ENCODE measurements at regions not wholly inside any gene's neighbourhood (a gene's known extent, or its start where the extent isn't known, plus 50 kb on each side); places are given as distances from the start of the nearest gene placed in this dataset.

DNA sequence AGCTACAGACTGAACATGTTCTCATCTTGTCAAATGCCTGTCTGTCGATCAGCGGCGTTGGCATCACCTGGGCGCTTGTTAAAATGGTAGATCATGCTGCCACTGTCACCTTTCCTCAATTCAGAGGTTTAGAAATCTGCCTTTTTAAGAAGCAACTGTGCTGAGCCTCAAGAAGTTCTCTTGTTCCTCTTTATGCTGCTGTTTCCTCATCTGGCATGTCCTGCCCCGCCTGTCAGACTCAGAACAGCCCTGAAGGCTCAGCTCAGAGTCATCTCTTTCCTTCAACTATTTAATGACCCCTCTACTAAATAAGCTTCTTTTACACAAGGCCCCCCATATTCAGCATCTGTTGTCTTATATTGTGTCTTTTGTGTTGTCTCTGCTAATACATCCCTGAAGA is 368.2 kb downstream of the EPM2A start:
- no peak for DNase-seq

DNA sequence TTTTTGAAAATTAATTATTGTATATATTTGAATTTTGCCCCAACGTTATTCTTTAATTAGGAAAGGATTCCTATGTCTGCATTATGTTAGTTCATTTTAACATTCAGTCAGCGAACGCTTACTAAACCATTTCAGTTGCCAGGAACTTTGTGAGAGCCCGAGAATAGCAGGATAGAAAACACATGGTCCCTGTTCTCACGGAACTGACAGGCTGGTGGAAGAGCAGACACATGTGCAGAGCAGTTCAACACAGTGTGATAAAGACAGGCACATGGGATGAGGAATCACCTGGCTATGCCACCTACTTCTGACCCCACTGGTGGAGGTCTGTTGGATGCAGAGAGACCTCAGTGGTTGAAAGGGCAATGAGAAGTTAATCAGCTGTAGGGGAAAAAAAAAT is 367.2 kb downstream of the EPM2A start:
- no peak for DNase-seq

DNA sequence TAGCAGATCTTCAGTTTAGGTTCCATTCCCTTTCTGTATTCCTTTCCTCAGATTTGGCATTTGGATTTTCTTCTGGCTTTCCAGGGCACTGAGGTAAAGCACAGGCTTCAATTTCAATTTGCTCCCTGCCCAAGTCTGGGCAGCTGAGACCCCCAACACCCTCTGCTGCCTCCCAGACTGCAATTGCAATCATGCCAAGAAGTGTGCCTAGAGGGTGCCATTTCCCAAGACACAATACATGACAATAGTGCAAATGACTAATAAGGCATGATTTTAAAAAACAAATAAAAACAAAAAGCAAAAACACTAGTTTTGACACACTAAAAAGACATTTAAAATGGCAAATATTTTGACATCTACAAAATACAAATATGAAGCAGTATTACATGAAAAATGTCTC is 364.8 kb downstream of the EPM2A start:
- DNase-seq, result no peak

DNA sequence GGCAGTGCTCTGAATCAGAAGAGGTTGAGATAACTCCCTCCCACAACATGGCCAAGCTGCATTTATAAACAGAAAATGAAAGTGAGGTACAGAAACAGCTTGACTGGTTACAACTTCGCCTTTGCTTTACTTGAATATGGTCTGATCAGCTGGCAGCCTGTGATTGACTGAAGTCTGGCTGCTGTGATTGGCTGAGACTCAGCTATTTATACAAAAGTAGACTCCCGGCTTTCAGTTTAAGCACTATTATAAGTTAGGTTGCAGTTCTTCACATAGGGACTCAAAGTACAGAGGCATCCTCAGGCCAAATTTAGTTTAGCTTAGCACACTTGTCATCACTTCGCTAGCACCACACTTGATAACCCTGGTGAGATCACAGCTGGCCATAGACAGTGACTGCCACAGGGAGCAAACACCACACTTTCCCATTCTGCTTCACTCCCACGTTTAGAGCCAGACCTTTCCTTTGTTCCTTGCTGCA is 362.6 kb downstream of the EPM2A start:
- DNase-seq, result peak; percentile 10

DNA sequence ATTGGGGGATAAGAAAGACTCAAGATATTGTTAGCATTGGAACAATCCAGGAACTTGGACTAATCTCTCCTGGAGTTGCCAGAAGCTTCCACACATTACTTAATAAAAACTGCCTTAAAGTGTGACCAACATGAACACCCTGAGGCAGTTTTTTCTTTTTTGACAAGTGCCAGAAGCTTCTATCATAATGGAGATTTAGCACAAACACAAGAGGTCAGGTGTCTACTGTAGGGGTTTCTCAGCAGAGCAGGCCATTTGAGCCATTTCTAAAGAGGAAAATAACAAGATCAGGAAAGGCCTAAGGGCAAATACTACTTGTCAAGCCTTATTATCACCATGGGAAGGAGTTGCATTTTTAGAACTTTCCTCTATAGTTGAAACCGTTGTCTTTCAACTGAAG is 361.5 kb downstream of the EPM2A start:
- no peak for DNase-seq

DNA sequence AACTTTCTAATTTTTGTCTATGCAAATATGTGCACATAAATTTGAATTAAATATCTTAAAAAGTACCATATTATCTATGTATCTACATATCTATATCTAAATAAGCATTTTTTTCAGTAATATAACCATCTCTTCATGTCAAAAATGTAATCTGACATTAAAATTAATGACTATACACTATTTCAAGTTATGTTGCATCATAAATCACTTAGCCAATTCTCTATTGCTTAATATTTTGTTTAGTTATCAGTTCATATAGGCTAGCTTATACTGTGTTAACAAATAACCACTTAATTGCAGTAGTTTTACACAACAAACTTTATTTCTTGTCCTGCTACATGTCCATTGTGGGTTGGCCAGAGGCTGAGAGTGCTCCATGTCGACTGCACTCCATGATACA is 360.8 kb downstream of the EPM2A start:
- DNase-seq, result no peak

DNA sequence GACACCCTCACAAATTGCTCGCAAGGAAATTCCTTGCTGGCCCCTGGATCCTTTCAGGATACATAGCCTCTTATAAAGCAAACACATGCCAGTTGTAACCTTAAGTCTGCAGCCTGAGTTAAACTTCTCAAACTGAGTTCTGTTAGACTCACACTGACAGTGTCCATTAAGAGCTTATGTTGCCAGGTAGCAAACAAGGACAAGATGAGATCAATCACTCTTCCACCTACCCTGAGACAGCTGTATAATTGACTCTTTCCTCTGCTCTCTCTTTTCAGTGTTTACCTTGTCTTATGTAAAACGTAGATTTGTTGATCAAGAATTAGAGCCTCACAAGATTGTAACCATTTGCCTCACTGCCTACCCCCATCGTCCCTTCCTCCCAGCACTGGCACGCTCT is 359.8 kb downstream of the EPM2A start:
- DNase-seq, result no peak

DNA sequence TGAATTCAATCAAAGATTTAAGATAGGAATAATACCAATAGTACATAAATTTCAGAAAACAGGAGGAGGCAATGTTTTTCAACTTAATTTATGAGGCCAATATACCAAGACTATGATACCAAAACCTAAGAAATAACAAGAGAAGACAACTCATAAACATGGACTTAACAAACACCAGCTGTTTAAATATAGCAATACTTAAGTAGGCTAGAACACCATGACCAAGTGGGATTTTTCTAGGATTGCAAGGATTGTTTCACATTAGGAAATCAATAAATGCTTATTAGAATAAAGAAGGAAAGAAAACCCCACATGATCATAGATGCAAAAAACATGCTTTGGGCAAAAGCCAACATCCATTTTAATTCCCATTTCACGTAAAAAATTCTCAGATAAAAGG is 355.1 kb downstream of the EPM2A start:
- DNase-seq, result no peak

DNA sequence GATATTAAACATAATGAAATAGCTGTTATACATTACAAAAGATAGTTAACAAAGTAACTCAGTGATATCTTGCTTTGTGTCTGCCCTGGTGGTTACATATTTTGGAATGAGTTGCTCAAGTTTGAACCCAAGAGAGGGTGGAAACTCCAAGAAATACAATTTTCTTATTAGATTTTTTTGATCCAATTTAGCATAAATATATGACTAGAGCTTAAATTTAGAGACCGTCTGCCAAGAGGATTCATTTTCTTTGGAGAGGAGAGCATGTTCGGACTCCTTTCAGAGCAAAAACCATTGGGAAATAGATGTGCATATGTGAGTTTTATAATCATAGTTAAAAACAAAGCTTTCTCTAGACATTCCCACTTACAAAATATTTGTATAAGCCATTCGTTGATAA is 353.4 kb downstream of the EPM2A start:
- DNase-seq, result no peak

DNA sequence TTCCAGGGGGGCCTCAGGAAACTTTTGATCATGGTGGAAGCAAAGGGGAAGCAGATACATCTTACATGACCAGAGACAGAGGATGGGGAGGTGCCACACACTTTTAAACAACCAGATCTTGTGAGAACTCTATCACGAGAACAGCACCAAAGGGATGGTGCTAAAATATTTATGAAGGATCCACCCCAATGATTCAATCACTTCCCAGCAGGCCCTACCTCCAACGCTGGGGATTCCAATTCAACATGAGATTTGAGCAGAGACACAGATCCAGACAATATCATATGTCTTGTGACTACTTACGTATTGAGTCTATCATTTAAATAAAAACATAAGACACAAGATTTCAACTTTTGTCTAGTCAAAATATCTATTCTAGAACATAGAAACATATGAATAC is 351.9 kb downstream of the EPM2A start:
- DNase-seq, result no peak

DNA sequence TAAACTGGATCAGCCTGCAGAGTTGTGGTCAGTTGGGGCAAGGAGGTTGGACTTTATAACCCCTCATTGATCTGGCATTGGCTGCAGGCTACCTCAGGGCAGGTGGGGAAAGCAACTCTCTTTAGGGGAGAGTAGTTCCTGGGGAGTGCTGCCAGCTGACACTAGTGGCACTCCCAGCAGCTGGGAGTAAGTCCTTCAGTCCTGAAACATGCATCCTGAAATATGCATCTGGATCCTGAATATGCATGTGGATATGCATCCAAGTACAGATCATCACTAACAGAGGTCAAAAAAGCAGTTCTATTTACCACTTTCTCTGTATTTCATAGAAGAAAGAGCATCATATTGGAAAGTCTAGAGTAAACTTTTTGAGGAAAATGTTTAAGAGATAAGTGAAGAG is 350.8 kb downstream of the EPM2A start:
- DNase-seq, result no peak

DNA sequence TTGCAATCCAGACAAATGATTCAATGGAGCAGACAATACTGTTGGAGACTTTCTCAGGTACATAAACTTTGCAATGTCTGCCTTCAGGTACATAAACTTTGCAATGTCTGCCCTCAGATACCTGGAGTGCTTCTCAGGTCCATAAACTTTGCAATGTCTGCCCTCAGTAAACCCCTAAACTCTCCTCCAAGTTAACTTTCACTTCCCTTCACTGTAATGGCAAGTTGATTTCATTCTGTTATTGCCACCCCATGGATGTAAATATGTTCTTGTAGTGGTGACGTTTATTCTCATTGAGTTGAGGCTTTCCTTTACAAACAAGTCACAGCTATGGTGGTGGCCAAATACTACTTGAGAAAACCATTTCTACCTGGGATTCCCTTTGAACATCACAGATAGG is 338.8 kb downstream of the EPM2A start:
- DNase-seq, result no peak

DNA sequence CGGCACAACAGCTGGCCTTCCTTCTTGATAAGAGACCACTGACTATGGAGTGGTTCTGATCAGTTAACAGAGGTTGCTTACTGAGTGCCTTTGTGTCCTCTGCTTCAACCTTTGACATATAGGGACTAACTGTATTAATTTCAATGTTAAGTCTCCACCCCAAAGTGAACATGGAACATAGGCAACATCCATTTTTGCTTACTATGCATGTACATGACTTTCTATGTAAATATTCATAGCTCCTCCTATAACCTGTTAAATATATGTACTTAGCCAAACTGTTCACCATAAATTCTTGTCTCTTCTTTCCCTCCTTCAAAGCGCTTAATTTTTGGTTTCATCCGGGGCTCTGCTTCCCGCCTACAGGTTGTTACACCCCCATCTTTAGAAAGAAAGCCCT is 334.8 kb downstream of the EPM2A start:
- DNase-seq, result no peak

DNA sequence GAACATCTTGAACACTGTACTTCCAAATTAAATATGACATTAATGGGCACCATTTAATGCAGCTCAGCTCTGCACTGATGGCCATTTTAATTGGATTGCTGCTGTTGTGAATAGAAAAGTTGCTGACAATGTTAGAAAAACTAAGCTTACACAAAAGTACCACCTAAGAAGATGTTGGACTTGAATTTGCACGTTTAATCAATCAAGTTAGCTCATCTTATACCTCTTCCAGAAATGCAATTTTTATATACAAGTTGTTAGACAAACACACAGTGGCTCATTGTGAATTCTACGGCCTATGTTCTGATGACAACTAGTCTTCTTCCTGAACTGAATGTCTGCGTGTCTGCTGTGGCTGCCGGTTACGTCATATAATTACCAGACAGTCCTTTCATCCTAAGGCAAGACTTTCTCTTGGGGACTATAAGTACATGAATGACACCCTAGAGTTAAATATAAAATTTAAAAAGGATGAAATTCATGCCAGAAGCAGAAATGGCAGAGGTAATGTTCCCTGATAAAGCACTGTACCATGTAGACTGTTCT is 330.2 kb downstream of the EPM2A start:
- DNase-seq, result no peak

DNA sequence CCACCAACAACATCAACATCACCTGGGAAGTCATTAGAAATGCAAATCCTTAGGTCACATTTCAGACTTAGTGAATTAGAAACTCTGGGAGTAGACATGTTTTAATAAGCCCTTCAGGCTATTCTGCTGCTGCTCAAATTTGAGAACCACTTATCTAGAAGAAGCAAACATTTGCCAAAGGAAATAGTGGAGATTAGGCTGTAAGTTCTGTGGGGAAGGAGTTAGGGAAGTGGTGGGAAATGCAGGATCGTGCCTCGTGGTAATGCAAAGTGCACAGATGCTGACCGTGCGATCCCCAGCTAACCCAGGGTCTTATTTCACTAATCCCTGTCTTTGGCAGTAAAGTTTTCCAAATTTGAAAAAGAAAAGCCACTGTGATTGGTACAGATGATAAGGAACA is 328.5 kb downstream of the EPM2A start:
- no peak for DNase-seq

DNA sequence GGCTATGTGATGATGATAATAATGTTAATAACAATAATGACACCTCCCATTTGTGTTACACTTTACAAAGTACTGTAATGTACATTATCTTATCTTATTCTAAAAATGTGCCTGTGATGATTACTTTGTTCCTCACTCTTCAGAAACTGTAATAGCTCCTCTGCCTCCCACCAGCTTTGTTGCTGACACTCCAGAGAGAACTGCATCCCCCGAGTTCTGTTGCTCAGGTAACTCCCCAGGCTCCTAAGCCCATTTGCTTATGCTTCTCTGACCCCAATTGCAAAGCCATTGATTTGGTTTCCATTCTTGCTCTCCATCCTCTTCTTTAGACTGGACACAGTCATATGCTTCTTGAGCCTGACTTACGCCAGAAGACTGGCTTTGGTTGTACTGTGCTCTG is 319.7 kb downstream of the EPM2A start:
- DNase-seq, result no peak

DNA sequence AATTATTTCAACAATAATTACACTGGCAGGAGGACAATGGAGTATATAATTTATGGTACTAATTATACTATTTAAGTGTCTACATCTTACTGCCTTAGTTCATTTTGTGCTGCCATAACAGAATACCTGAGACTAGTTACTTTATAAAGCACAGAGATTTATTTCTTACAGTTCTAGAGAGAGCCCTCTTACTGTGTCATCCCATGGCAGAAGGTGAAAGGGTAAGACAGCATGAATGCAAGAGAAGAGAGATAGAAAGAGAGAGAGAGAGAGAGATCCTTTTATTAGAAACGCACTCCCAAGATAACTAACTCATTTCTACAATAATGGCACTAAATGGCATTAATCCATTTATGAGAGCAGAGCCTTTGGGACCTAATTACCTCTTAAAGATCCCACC is 314.7 kb downstream of the EPM2A start:
- no peak for DNase-seq

DNA sequence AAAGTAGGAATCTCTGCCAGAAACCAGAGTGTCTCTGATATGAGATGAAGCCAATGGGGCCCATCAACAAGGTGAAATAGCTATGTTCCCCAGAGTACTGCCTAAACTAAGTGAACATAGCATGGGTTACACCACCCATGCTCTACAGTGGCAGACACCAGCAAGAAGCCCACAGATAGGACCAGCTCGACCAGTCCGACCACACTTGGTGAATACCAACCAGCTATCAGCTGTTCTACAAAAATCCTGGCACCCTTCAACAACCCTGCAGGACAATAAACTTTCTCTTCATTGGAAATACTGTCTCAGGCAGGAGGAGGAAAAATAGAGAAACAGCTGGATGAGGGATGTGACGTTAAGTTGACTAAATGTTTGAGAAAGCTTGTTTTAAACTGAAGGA is 311.4 kb downstream of the EPM2A start:
- DNase-seq, result no peak

DNA sequence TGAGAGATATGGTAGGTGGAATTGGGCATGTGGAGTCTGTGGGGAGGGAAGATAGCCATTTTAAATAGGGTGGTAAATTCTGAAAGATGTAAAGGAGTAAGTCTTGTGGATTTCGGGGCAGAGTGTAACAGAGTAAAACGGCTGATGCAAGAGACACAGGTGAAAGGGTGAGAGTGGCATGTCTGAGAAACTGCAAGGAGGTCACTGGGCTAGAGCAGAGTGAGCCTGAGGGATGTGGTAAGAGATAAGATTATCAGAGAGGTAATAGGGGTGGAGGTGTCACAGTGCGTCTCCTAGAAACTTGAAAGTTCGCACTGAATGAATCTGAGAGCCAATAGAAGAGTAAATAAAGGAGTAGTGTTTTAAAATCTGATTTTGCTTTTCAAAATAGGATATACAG is 308.1 kb downstream of the EPM2A start:
- no peak for DNase-seq

DNA sequence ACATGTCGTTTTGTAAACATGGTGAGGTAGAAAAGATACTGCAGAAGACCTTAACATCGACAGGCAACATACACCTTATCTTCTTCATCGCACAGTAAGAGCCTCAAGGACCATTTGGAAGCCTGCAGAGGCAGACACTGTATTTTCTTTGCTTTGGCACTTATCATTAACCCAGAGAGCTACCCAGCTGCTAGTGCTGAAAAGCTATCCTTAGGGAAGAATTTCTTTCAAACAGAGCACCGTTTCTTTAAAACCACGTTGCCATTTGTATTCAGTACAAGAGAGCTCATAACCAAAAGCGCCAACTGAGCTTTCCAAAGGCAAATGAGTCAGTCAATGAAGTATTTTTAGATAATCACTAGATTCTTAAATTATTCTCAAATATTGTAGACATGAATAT is 306.6 kb downstream of the EPM2A start:
- DNase-seq, result no peak

DNA sequence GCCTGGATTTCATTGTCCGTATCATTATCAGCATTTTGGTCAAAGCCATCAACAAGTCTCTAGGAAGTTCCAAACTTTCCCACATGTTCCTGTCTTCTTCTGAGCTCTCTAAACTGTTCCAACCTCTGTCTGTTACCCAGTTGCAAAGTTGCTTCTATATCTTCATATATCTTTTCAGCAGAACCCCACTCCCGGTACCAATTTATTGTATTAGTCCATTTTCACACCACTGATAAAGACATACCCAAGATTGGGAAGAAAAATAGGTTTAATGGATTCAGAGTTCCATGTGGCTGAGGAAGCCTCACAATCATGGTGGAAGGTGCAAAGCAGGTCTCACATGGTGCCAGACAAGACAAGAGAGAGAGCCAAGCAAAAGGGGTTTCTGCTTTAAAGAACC is 293.2 kb downstream of the EPM2A start:
- DNase-seq, result no peak

DNA sequence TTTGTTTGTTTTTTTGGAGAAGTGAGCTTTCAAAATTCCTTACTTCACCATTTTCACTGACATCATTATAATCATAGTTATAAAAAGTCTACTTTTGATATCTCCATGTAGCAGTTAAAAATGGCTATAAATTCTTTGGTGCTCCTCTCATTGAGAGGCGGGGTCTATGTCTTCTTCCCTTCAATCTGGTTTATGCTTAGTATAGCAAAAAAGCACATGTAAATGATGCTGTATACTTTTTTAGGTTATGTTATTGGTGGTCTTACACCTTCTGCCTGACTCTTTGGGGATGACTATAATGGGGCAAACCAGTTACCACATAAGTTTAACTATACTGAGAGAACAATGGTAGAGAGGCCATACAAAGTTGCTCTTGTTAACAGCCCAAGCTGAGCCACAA is 289.6 kb downstream of the EPM2A start:
- DNase-seq, result no peak

DNA sequence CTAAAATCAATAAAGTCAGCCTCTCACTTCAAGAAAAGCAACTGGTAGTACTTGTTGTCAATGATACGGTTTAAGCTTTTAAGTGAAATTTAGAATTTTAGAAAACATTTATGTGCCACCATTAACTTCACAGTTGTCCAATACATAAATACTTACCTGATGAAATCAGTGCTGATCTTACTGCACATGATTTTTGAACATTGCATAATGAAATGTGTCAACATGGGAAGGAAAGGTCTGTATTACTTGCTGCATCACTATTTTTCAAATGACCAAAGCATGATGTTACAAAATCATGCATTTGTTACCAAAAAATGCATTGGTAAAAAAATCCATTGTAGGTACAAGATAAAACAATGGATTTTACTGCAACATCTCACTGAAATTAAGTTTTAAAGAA is 284.3 kb downstream of the EPM2A start:
- no peak for DNase-seq

DNA sequence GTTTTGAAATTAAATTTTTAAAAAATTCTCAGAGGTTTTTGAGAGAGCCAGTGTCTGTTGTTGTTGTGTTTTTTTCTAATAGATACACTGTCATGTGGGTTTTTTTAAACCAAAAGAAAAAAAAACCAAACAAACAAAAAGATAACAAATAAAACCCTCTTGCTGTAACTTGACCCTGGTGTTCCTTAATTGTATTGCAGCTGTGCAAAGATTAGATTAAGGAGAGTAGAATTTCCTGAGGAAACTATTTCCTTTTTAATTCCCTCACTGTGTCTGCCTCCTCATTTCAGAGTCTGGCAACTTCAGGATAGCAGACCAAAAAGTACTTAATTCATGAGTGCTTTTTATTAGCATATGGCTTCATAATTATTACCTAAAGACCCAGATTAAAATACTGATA is 281.9 kb downstream of the EPM2A start:
- DNase-seq, result no peak

DNA sequence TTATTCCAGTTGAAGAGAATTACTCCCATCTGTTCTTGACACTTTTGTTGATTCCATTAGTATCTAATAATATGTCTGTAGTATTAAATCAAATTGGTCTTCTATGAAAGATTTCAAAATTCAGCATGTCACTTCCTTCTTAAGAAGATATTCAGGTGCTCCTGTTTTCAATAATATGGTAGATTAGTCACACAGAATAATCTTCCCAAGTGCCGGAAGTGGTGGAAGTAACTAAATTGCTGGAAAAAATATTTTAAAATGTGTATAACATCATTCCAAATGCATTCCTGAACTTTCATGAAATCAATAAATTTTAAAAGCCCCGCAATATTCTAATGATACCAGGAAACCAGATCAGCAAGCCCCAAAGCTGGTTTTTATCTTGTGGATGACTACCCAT is 281.3 kb downstream of the EPM2A start:
- no peak for DNase-seq

DNA sequence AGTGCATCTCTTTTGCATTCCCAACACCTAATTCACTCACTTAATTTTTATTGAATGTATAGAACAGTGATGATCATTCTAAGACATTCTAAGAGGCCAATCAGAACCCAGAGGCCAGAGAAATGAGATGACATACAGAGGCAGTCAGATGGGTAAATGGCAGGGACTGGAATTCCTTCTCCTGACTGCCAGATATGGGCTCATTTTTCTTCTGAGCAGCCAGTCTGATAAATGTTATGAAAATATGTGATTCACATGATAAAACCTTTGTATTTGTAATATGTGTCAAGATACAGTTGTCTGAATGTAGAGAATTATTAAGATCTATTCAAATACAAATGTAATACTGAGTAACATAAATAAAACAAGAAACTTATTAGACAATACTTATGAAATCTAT is 277.8 kb downstream of the EPM2A start:
- no peak for DNase-seq
